GM21423 (cell line): ENCODE measurements at regions not wholly inside any gene's neighbourhood (a gene's known extent, or its start where the extent isn't known, plus 50 kb on each side); places are given as distances from the start of the nearest gene placed in this dataset.

Experiments
- ATAC-seq: cut with Tn5 transposase; IDR thresholded peaks from one replicate; pipeline ENCODE4 v1.9.1; 2021; ENCODE audit warnings: mild to moderate bottlenecking, moderate library complexity; ENCODE audit not compliant: unreplicated experiment

DNA sequence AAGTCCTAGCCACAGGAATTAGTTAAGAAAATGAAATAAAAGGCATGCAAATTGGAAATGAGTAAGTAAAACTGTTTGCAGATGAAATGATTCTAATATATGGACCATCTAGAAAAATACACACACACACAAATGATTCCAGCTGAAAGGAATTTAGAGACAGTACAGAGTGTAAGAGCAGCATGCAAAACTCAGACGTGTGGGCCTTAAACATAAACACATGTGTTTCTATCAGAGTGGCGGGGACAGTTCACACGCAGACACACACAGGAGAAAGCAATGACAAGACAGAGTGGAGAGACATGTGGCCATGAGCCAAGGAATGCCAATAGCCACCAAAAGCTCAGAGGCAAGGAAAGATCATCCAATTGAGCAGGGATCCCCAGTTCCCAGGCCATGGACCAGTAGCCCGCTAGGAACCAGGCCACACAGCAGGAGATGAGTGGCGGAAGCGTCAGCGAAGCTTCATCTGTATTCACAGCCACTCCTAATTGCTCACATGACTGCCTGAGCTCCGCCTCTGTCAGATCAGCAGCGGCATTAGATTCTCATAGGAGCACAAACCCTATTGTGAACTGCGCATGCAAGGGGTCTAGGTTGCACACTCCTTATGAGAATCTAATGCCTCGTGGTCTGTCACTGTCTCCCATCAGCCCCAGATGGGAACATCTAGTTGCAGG lies 155.4 kb downstream of the ARL4C start:
- ATAC-seq: no peak

DNA sequence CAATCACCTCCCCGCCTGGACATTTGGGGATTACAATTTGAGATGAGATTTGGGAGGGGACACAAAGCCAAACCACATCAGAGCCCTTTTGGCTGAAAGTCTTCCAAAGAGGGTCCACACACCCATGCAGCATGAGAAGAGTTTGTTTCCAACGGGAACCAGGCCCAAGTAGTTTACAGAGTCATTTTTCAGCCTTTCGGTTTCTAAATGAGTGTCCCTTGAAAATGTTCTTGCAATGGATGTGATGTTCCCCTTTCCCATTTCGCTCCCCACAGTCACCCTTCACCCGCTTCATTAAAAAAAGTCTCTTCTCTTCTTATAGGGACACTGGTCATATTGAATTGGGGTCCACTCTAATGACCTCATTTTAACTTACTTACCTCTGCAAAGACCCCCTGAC lies 157.4 kb downstream of the ARL4C start:
- no peak for ATAC-seq

- no peak for ATAC-seq
Measured at GRCh38 chr2:234339011-234339410, 157.9 kb downstream of the ARL4C start.

- no peak for ATAC-seq
Measured at GRCh38 chr2:234335661-234336228, 161.1 kb downstream of the ARL4C start.

DNA sequence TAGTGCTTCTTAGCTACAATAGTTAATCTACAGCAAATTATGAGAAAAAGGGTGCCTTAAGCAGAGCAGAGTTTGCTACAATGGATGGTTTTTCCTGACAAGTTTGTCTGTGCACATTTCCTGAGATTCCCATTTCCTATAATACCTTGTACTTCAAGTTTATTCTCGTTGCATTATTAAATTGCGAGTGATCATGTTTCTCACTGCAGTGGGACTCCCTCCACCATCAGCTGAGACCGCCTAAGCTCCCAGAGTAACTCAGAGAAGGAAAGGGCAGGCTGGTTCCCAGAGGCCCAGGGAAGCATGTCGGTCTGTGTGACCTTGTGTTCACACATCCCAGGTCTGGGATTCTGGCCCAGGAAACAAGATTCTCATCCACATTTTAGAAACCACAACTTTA lies 162.1 kb downstream of the ARL4C start:
- ATAC-seq: no peak

GRCh38 chr2:234334151-234334550 lies 162.7 kb downstream of the ARL4C start:
- ATAC-seq: no peak

GRCh38 chr2:234333168-234334130 lies 163.4 kb downstream of the ARL4C start:
- no peak for ATAC-seq

- no peak for ATAC-seq
Measured at GRCh38 chr2:234331966-234332365, 164.9 kb downstream of the ARL4C start.

- ATAC-seq: no peak
Measured at GRCh38 chr2:234331566-234331965, 165.3 kb downstream of the ARL4C start.

DNA sequence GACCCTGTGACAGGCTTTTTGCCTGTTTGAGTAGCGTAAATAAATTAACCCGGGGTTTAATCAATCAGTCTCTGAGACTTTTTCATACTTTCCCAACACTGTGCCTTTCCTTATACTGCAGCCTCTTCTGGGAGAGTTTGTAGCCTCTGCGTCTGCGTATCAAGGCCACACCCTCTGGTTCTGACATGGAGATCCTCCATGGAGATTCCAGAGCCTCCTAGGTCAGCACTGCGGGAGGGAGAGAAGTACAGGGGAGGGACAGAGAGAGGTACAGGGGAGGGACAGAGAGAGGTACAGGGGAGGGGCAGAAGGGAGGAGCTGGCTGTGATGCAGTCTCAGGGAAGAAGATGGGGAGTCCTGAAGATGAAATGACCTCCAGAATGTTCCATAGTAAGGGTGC lies 166.0 kb downstream of the ARL4C start:
- no peak for ATAC-seq

GRCh38 chr2:234329202-234329960 lies 167.5 kb downstream of the ARL4C start:
- no peak for ATAC-seq

DNA sequence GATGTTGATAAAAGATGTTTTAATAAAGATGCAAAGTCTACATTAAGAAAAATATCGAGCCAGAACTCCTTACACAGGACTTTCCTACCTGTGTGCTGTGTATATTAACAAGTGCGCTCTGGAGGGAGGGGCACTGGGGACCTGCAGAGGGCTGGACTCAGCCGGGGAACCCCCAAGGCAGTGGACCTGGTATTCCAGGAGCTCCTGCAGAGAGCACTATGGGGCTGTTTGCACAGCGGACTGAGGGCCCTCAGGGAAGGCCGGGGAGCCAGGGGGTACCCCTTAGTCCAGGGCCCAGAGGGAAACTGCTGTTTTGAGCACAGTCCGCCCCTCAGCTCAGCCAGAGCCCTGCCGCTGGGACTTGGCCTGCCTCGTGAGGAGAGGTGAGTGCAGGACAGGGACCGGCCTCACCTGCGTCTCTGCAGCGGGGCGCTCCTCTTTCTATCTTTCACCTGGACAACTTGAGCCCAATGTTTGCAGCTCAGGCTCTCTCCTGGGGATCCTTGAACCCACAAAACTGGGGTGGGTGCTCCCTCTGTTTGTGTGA lies 168.4 kb downstream of the ARL4C start:
- ATAC-seq: no peak

DNA sequence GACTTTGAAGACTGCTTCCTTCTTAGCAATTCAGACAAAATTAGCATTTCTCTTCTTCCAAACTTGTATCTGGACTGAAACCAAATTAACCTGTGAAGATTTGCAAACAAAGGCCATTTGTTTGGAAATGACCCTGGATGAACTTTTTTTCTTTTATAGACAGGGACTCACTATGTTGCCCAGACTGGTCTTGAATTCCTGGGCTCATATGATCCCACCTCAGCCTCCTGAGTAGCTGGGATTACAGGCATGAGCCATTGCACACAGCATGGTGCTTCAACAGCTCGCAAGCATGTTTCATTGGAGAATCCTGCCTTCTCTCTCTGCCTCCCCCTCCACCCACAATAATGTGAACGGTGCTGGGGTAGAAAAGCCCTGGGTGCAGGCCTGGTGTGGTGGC lies 170.2 kb downstream of the ARL4C start:
- ATAC-seq: no peak

DNA sequence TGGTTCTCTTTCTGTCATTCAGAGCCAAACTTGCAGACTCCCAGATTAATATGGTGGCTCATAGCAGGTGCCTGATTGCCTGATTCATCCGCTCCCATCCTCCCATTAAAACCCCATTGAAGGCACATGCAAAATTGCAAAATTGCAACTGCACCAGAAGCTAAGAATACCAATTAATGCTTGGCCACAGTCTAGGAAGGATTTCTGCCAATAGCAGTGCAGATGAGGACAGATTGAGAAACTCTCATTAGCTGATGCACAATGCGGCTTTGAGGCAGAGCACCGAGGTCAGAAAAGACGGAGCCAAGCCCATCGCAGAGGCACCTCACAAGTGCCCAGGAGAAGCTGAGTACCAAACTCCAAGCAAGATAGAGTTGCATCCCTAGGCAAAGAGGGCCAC lies 172.8 kb downstream of the ARL4C start:
- no peak for ATAC-seq

GRCh38 chr2:234322766-234323465 lies 174.0 kb downstream of the ARL4C start:
- ATAC-seq: no peak

DNA sequence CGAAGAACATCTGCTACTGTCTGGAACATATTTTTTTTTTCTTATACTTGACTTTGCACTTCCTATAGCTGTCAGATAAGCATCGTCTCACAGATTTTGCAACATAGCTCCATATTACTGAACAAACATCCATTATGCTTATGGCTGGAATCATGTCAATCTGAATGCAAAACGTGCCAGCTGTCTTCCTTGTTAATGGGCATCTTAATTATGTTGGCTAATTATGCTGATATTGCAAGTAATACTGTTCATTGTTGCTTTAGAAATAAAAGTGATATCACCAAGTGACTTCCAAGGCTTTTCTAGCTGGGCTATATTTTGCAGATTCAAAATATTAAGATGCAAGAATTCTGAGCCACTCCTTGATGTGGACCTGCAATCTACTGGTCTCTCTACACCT lies 176.8 kb downstream of the ARL4C start:
- no peak for ATAC-seq

GRCh38 chr2:234318361-234318760 lies 178.5 kb downstream of the ARL4C start:
- no peak for ATAC-seq

DNA sequence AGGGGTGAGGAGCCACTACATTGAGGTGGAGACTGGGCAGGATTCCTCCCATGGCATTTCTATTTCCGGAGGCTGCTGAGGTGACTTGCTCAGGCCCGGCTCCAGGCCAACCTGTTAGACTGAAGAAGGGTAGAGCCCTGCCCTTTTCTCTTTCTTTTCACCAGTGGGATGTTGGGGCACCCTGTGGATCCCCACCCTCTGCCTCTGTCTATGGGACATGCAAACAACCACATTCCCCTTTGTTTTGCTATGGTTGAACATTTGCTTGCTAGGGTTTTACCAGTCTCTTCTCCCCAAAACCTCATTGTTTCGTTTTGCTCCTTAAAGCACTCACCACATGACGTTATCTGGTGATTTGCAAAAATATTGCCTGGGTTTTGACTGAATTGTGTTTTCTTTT lies 183.3 kb downstream of the ARL4C start:
- no peak for ATAC-seq

DNA sequence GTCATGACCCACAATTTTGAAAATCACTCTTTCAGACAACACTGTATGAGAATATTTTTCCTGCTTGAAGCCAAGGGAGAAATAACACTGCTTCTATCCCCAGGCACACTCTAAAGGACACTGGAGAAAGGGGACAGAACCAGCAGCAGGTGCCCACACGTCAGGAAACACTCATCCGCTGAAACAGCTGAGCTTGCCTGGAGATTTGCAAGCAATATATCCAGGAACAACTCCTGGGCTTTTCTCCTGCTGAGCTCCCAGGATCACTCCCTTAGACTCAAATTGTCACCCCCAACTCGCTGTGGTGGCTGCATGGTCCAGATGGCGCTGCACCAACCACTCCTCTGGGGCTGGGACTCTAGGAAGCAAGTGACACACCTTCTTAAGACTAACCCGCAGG lies 186.7 kb downstream of the ARL4C start:
- no peak for ATAC-seq

- ATAC-seq: no peak
Measured at GRCh38 chr2:234309431-234309830, 187.4 kb downstream of the ARL4C start.
